ENCODE measurements at regions not wholly inside any gene's neighbourhood (a gene's known extent, or its start where the extent isn't known, plus 50 kb on each side); places are given as distances from the start of the nearest gene placed in this dataset.
A peak's percentile ranks its signal among the peaks of the same experiment; 100 is the strongest.

- H3K4me3 ChIP-seq, result no peak overlapping the region
- intact Hi-C loops (cut with DNase I), result no loop called here
- WGBS, 2 donors, result 75 to 77% methylated on average over 25 of the region's 25 CpGs
- no peaks in the 10 kb centered on the region for H3K27me3 ChIP-seq
- DNase-seq, result no peak
- H3K27ac ChIP-seq, result no peak overlapping the region
- no peak for TF ChIP-seq CTCF (IDR thresholded peaks at IDR 0.05)
- FAIRE-seq, result no peak
- no peak for ATAC-seq
- H3K36me3 ChIP-seq, result no peaks in the 10 kb centered on the region
- no peaks in the 10 kb centered on the region for H3K9me3 ChIP-seq
- no peaks in the 10 kb centered on the region for H3K4me1 ChIP-seq
Observed at GRCh38 chr1:25082216-25082899, 149.9 kb downstream of the SYF2 start.

- H3K27ac ChIP-seq, result no peak overlapping the region
- no peak for TF ChIP-seq CTCF (IDR thresholded peaks at IDR 0.05)
- intact Hi-C loops (cut with DNase I), result no loop called here
- H3K4me3 ChIP-seq, result no peak overlapping the region
- H3K27me3 ChIP-seq, result no peaks in the 10 kb centered on the region
- ATAC-seq (no peak), DNase-seq (no peak), FAIRE-seq (no peak)
- no peaks in the 10 kb centered on the region for H3K36me3 ChIP-seq
- WGBS, 2 donors, result 87 to 93% methylated on average over 2 of the region's 2 CpGs
- H3K9me3 ChIP-seq, result no peaks in the 10 kb centered on the region
- no peaks in the 10 kb centered on the region for H3K4me1 ChIP-seq
Observed at GRCh38 chr1:25081496-25081895, 150.8 kb downstream of the SYF2 start.

GRCh38 chr1:25080294-25081209 lies 150.5 kb upstream of the RUNX3 start:
- FAIRE-seq, result no peak
- WGBS, 2 donors, result 66 to 77% methylated on average over 8 of the region's 8 CpGs
- intact Hi-C loops (cut with DNase I), result no loop called here
- Histone ChIP-seq H3K27ac (no peak overlapping the region), H3K36me3 (no peaks in the 10 kb centered on the region), H3K27me3 (no peaks in the 10 kb centered on the region), H3K4me3 (no peak overlapping the region), H3K4me1 (no peaks in the 10 kb centered on the region), H3K9me3 (no peaks in the 10 kb centered on the region)
- ATAC-seq, result peak in 2 of 4 donors; percentile 23 to 37
- DNase-seq, result no peak
- TF ChIP-seq CTCF (IDR thresholded peaks at IDR 0.05), result no peak

- no peaks in the 10 kb centered on the region for H3K9me3 ChIP-seq
- no peaks in the 10 kb centered on the region for H3K27me3 ChIP-seq
- FAIRE-seq (peak; percentile 17), DNase-seq (no peak), ATAC-seq (no peak)
- H3K4me3 ChIP-seq, result no peak overlapping the region
- no peaks in the 10 kb centered on the region for H3K36me3 ChIP-seq
- no peak for TF ChIP-seq CTCF (IDR thresholded peaks at IDR 0.05)
- intact Hi-C loops (cut with DNase I), result no loop called here
- H3K4me1 ChIP-seq, result no peaks in the 10 kb centered on the region
- H3K27ac ChIP-seq, result no peak overlapping the region
Observed at GRCh38 chr1:25079048-25079447, 149.0 kb upstream of the RUNX3 start.

Measured in pancreas (tissue), 10 donors.